Fibroblast of pulmonary artery (primary cell): ENCODE measurements at regions not wholly inside any gene's neighbourhood (a gene's known extent, or its start where the extent isn't known, plus 50 kb on each side); places are given as distances from the start of the nearest gene placed in this dataset.

Experiments used
- DNase-seq: peaks from one replicate; pipeline ENCODE4 v3.0.0-alpha.2; 2010; ENCODE audit warnings: low read depth
- H3K4me3 ChIP-seq: replicated peaks from 2 replicates; pipeline ENCODE4 v1.5.1; 2011; ENCODE audit warnings: low read depth, mild to moderate bottlenecking, control low read depth, low read length, moderate library complexity
- CTCF ChIP-seq: IDR thresholded peaks from 2 replicates; pipeline ENCODE4 v1.5.1; 2011; ENCODE audit warnings: mild to moderate bottlenecking, control low read depth, low read length, inconsistent platforms; ENCODE audit errors: missing control alignments

- TF ChIP-seq CTCF: no peak
- no peak for DNase-seq
- H3K4me3 ChIP-seq: no peak overlapping the region
These were observed 151.0 kb upstream of the ADAMTS16 start for GRCh38 chr5:4989118-4989517.

- no peak for TF ChIP-seq CTCF
- no peak for DNase-seq
- no peak overlapping the region for H3K4me3 ChIP-seq
These were observed 150.1 kb upstream of the ADAMTS16 start for GRCh38 chr5:4990017-4990416.

- TF ChIP-seq CTCF: no peak
- H3K4me3 ChIP-seq: no peak overlapping the region
- no peak for DNase-seq
These were observed 149.7 kb upstream of the ADAMTS16 start for GRCh38 chr5:4990462-4990861.

- TF ChIP-seq CTCF: no peak
- DNase-seq: no peak
- no peak overlapping the region for H3K4me3 ChIP-seq
These were observed 148.2 kb upstream of the ADAMTS16 start for GRCh38 chr5:4991925-4992324.

GRCh38 chr5:4995014-4995413 lies 145.1 kb upstream of the ADAMTS16 start:
- TF ChIP-seq CTCF: no peak
- H3K4me3 ChIP-seq: no peak overlapping the region
- peak; percentile 8 for DNase-seq

GRCh38 chr5:5005353-5005752 lies 134.8 kb upstream of the ADAMTS16 start:
- DNase-seq: no peak
- no peak for TF ChIP-seq CTCF
- no peak overlapping the region for H3K4me3 ChIP-seq

- no peak for TF ChIP-seq CTCF
- H3K4me3 ChIP-seq: no peak overlapping the region
- DNase-seq: no peak
These were observed 133.6 kb upstream of the ADAMTS16 start for GRCh38 chr5:5006548-5006947.
